IMR-90 (cell line): ENCODE measurements at regions not wholly inside any gene's neighbourhood (a gene's known extent, or its start where the extent isn't known, plus 50 kb on each side); places are given as distances from the start of the nearest gene placed in this dataset.

Source experiments
- CHD1 ChIP-seq: IDR thresholded peaks from 2 replicates; pipeline ENCODE4 v1.6.1; 2012; ENCODE audit warnings: low read depth, low read length, improper control_type of control experiment
- CTCF ChIP-seq: conservative IDR thresholded peaks from 2 replicates; pipeline ENCODE4 v1.5.1; 2012; ENCODE audit warnings: mild to moderate bottlenecking, low read depth, low read length, improper control_type of control experiment
- MXI1 ChIP-seq: IDR thresholded peaks from 2 replicates; pipeline ENCODE4 v1.6.1; 2012; ENCODE audit warnings: low read depth, mild to moderate bottlenecking, low read length, moderate library complexity, borderline replicate concordance
- POLR2A ChIP-seq: IDR thresholded peaks from 2 replicates; pipeline ENCODE4 v1.6.1; 2012; ENCODE audit warnings: mild to moderate bottlenecking, low read depth, low read length
- RAD21 ChIP-seq: IDR thresholded peaks from 2 replicates; pipeline ENCODE4 v1.6.1; 2012; ENCODE audit warnings: low read length, improper control_type of control experiment
- SMC3 ChIP-seq: fragments of 150-350 bp; IDR thresholded peaks from 2 replicates; pipeline ENCODE4 v1.6.1; 2016; ENCODE audit warnings: low read depth, mild to moderate bottlenecking, antibody characterized with exemption, low read length, moderate library complexity
- USF2 ChIP-seq: fragments of 150-350 bp; IDR thresholded peaks from 2 replicates; pipeline ENCODE4 v1.6.1; 2017; ENCODE audit warnings: mild to moderate bottlenecking, antibody characterized with exemption, low read length, low read depth

GRCh38 chrX:125205918-125206665 lies 113.6 kb upstream of the TEX13C start:
- TF ChIP-seq CTCF (no peak), POLR2A (no peak), USF2 (no peak), SMC3 (no peak), CHD1 (no peak), MXI1 (no peak), RAD21 (no peak)
